MM.1S (cell line): ENCODE measurements at regions not wholly inside any gene's neighbourhood (a gene's known extent, or its start where the extent isn't known, plus 50 kb on each side); places are given as distances from the start of the nearest gene placed in this dataset.

Source experiments
- DNase-seq: peaks from one replicate; pipeline ENCODE4 v3.0.0-alpha.2; 2015
- H2AFZ ChIP-seq: fragments of 300-600 bp; sonication (generic); 2 replicates; pipeline ENCODE4 v1.6.0; 2016; ENCODE audit warnings: antibody characterized with exemption, low read length
- H3F3A ChIP-seq: fragments of 300-600 bp; sonication (generic); 2 replicates; pipeline ENCODE4 v1.6.1; 2016; ENCODE audit warnings: mild to moderate bottlenecking, antibody characterized with exemption, low read length, moderate library complexity, mixed read lengths; ENCODE audit not compliant: insufficient read depth
- H3K27ac ChIP-seq: fragments of 300-600 bp; sonication (generic); 2 replicates; pipeline ENCODE4 v1.5.1; 2016; ENCODE audit warnings: mild to moderate bottlenecking, low read length
- H3K27me3 ChIP-seq: fragments of 300-600 bp; sonication (generic); replicated peaks from 2 replicates; pipeline ENCODE4 v1.6.0; 2016; ENCODE audit warnings: low read length; ENCODE audit not compliant: insufficient read depth
- H3K36me3 ChIP-seq: fragments of 300-600 bp; sonication (generic); replicated peaks from 2 replicates; pipeline ENCODE4 v1.6.1; 2016; ENCODE audit warnings: mild to moderate bottlenecking, low read length, mixed read lengths; ENCODE audit not compliant: insufficient read depth
- H3K4me1 ChIP-seq: fragments of 300-600 bp; sonication (generic); 2 replicates; pipeline ENCODE4 v1.6.1; 2016; ENCODE audit warnings: low read length, mixed read lengths
- H3K4me2 ChIP-seq: fragments of 300-600 bp; sonication (generic); 2 replicates; pipeline ENCODE4 v1.6.0; 2016; ENCODE audit warnings: low read depth, low read length
- H3K4me3 ChIP-seq: fragments of 300-600 bp; sonication (generic); 2 replicates; pipeline ENCODE4 v1.5.1; 2016; ENCODE audit warnings: low read length, mixed read lengths
- H3K79me2 ChIP-seq: fragments of 300-600 bp; sonication (generic); 2 replicates; pipeline ENCODE4 v1.6.1; 2016; ENCODE audit warnings: mixed run types, low read length, mixed read lengths
- H3K9ac ChIP-seq: fragments of 300-600 bp; sonication (generic); 2 replicates; pipeline ENCODE4 v1.6.1; 2016; ENCODE audit warnings: low read length, mixed read lengths
- H3K9me2 ChIP-seq: fragments of 300-600 bp; sonication (generic); replicated peaks from 2 replicates; pipeline ENCODE4 v1.6.1; 2016; ENCODE audit warnings: mild to moderate bottlenecking, low read length, mixed read lengths; ENCODE audit not compliant: insufficient read depth
- H3K9me3 ChIP-seq: fragments of 300-600 bp; sonication (generic); replicated peaks from 2 replicates; pipeline ENCODE4 v1.6.1; 2016; ENCODE audit warnings: mild to moderate bottlenecking, low read length, mixed read lengths; ENCODE audit not compliant: insufficient read depth
- H4K20me1 ChIP-seq: fragments of 300-600 bp; sonication (generic); 2 replicates; pipeline ENCODE4 v1.6.1; 2016; ENCODE audit warnings: mild to moderate bottlenecking, low read length, moderate library complexity, mixed read lengths; ENCODE audit not compliant: insufficient read depth
- EZH2 ChIP-seq: fragments of 300-600 bp; sonication (generic); optimal IDR thresholded peaks from 2 replicates; pipeline ENCODE3; 2017; ENCODE audit warnings: low read depth, mild to moderate bottlenecking, antibody characterized with exemption, low read length, mixed read lengths
- EZH2phosphoT487 ChIP-seq: fragments of 300-600 bp; sonication (generic); IDR thresholded peaks from 2 replicates; pipeline ENCODE4 v1.6.1; 2018; ENCODE audit warnings: antibody characterized with exemption, low read length
- TF ChIP-seq, protein P1 (sequence below): fragments of 300-600 bp; sonication (generic); IDR thresholded peaks from 2 replicates; pipeline ENCODE4 v1.5.1; 2016; ENCODE audit warnings: antibody characterized with exemption, low read length, mixed read lengths

DNA sequence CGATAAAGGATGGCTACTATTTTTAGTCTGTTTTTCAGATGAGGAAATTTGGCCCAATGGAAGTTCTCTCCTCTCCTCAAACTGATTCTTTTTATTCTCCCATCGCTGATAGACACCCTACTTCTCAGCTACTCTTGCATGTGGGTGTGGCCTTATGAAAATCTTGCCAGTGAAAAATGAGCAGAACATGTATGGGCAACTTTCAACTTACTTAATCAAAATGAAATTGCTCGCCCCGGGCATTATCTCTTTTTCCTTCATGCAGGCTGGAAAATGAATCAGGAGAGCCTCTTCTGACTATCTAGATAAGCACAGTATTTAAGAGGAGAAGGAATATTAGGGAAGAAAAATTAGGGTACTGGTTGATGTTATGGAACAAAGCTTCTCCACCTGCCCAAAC lies 2354.7 kb upstream of the RAG2 start:
- H3K27me3 ChIP-seq, result no peaks in the 10 kb centered on the region
- no peak overlapping the region for H3K9ac ChIP-seq
- H3K4me3 ChIP-seq, result no peak overlapping the region
- no peaks in the 10 kb centered on the region for H3K9me3 ChIP-seq
- no peak overlapping the region for H2AFZ ChIP-seq
- H3K4me1 ChIP-seq, result no peaks in the 10 kb centered on the region
- H3F3A ChIP-seq, result no peaks in the 10 kb centered on the region
- TF ChIP-seq EZH2phosphoT487, result no peak
- no peak for TF ChIP-seq EZH2
- TF ChIP-seq, protein P1, sequence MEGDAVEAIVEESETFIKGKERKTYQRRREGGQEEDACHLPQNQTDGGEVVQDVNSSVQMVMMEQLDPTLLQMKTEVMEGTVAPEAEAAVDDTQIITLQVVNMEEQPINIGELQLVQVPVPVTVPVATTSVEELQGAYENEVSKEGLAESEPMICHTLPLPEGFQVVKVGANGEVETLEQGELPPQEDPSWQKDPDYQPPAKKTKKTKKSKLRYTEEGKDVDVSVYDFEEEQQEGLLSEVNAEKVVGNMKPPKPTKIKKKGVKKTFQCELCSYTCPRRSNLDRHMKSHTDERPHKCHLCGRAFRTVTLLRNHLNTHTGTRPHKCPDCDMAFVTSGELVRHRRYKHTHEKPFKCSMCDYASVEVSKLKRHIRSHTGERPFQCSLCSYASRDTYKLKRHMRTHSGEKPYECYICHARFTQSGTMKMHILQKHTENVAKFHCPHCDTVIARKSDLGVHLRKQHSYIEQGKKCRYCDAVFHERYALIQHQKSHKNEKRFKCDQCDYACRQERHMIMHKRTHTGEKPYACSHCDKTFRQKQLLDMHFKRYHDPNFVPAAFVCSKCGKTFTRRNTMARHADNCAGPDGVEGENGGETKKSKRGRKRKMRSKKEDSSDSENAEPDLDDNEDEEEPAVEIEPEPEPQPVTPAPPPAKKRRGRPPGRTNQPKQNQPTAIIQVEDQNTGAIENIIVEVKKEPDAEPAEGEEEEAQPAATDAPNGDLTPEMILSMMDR, result no peak
- no peak overlapping the region for H3K27ac ChIP-seq
- no peak for DNase-seq
- no peaks in the 10 kb centered on the region for H3K79me2 ChIP-seq
- H3K4me2 ChIP-seq, result no peak overlapping the region
- H4K20me1 ChIP-seq, result no peaks in the 10 kb centered on the region
- no peaks in the 10 kb centered on the region for H3K36me3 ChIP-seq
- H3K9me2 ChIP-seq, result no peaks in the 10 kb centered on the region

DNA sequence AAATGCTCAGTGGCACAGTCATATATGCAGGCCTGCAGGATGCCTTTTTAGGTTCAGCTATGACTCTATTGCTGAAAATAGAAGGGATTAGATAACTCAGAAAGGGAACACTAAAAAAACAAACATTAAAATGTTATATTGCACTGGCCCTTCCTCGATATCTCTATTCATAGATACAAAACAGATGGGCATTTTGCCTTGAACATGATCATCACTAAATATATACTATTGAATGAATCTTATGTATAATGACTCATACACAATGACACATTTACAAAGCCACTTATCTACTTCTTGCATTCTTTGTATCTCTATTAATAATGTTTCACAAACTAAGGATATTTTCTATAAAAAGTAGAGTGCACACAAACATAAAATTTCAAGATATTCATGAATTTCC lies 2352.8 kb upstream of the RAG2 start:
- Histone ChIP-seq H3K27me3 (no peaks in the 10 kb centered on the region), H2AFZ (no peak overlapping the region), H3F3A (no peaks in the 10 kb centered on the region), H3K79me2 (no peaks in the 10 kb centered on the region), H3K9me2 (no peaks in the 10 kb centered on the region), H3K4me2 (no peak overlapping the region), H3K27ac (no peak overlapping the region), H3K4me3 (no peak overlapping the region), H3K9me3 (no peaks in the 10 kb centered on the region), H4K20me1 (no peaks in the 10 kb centered on the region), H3K36me3 (no peaks in the 10 kb centered on the region), H3K4me1 (no peaks in the 10 kb centered on the region), H3K9ac (no peak overlapping the region)
- no peak for TF ChIP-seq EZH2phosphoT487
- TF ChIP-seq, protein P1, result no peak
- TF ChIP-seq EZH2, result no peak
- DNase-seq, result no peak

DNA sequence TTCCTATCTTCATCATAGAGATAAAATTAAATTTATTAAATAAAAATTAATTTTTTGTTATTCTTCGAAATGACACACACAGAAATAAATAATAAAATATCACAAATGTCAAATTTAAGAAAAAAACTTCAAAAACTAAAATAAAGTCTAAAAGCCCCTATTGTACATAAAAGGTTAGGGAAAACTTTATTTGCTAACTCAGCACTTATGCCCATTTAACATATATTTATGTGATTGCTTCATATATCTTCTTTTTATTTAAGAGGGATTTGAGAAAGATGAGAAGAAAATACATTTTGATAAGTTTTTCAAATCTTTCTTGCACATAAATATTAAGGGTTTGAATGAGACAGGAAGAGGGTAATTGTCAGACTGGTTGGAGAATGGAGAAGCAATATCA lies 2350.4 kb upstream of the RAG2 start:
- Histone ChIP-seq H3K36me3 (no peaks in the 10 kb centered on the region), H3K4me2 (no peak overlapping the region), H2AFZ (no peak overlapping the region), H3K27me3 (no peaks in the 10 kb centered on the region), H3K9me2 (no peaks in the 10 kb centered on the region), H3K79me2 (no peaks in the 10 kb centered on the region), H4K20me1 (no peaks in the 10 kb centered on the region), H3K4me1 (no peaks in the 10 kb centered on the region), H3K9ac (no peak overlapping the region), H3K9me3 (no peaks in the 10 kb centered on the region), H3K27ac (no peak overlapping the region), H3K4me3 (no peak overlapping the region), H3F3A (no peaks in the 10 kb centered on the region)
- TF ChIP-seq EZH2phosphoT487, result no peak
- TF ChIP-seq EZH2, result no peak
- TF ChIP-seq, protein P1, result no peak
- no peak for DNase-seq
